ENCODE measurements at regions not wholly inside any gene's neighbourhood (a gene's known extent, or its start where the extent isn't known, plus 50 kb on each side); places are given as distances from the start of the nearest gene placed in this dataset.

DNA sequence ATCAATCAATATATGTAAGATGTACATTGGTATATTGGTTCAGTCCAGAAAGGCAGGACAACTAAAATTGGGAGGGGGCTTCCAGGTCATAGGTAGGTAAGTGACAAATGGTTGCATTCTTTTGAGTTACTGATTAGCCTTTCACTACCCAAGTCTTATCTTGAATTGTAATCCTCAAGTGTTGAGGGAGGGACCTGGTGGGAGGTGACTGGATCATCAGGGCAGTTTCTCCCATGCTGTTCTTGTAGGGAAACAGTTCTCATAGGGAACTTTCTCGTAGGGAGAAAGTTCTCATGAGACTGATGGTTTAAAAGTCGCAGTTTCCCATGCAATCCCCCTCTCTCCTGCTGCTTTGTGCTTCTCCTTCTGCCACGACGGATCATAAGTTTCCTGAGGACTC lies 809.2 kb downstream of the KCNT2 start:
- no peak for DNase-seq

DNA sequence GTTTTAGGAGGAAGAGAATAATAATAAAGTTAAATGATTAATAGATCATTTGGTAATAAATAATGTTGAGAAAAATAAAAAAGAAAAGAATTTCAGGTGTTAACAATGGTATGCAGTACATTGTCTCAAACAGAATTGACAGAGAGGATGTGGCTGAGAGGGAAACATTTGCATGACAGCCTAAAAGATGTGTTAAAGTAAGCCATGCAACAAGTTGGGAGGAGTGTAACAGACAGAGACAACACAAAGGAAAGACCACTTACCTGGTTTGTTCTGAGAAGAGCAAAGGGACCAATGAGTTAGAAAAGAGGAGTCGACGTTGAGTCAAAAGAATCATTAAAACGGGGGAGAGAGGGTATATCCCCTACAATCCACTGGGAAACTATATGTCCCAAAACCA lies 814.0 kb downstream of the KCNT2 start:
- no peak for DNase-seq

DNA sequence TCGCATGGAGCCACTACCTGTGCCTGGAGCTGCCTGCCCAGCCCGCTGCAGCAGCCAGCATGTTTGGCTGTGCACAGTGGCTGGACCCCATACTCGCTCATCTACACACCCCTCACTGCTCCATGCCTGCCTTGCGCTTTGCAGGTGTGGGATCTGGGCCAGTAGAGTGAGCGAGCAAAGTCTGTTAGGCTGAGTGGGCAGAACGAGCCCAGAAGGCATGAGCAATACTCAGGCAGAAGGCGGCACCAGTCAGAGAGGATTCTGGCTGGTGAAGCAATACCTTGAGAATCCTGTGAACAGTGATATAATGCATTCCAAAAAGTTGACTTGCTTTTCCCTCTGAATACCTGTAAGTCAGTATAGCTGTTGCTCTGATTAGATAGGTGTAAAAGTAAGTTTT lies 816.4 kb downstream of the KCNT2 start:
- no peak for DNase-seq

DNA sequence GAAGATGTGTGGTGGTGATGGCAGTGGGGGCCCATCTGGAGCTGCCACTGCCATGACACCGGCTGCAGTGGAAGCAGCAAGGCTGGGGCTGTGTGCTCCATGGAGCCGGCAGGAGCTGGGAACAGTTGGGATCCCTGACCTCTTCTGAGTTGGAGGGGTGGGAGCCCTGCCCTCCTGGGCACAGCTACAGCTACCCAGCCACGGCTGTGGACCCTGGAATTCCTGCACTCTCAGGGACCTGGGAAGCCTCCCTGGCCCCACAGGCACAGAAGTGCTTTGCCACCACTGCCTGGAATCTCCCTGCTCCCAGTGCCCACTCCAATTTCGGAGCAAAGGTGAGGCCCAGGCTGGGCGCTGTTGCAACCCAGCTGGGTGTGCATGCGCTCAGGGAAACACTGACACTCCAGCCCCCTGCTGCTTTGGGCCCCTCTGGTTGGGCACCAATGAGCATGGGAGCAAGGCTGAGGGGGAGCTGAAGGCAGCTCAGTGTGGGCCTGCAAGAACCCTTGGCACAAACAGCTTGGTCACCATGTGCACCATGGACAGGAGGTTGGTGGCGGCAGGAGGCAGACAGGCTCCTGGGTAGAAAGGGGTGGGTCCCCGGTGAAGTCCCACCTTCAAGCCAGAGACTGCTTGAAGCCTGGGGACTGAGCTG lies 817.6 kb downstream of the KCNT2 start:
- DNase-seq = no peak

DNA sequence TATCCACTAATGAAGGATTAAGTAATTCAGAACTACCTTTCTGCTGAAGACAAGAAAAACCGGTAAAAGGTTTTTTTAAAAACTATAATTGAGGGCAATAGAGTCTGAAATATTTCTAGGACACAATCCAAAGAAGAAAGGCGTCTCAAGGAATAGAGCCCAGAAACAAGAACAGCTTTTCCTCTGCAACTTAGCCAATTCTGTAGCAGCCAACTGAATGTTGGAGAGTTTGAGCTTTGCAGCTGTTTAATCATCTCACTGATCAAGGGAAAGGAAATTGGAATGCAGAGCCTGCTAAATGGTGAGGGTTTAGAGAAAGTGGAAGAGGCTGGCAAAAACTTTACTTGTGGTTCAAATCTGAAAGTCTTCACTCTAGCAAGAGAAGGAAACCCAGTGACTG lies 818.9 kb downstream of the KCNT2 start:
- no peak for DNase-seq

DNA sequence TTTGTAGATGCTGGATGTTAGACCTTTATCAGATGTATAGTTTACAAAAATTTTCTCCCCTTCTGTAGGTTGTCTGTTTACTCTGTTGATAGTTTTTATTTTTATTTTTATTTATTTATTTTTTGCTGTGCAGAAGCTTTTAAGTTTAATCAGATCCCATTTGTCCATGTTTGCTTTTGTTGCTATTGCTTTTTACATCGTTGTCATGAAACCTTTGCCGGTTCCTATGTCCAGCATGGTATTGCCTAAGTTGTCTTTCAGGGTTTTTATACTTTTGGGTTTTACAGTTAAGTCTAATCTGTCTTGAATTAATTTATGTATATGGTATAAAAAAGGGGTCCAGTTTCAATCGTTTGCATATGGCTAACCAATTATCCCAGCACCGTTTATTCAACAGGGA lies 819.5 kb downstream of the KCNT2 start:
- DNase-seq = no peak

DNA sequence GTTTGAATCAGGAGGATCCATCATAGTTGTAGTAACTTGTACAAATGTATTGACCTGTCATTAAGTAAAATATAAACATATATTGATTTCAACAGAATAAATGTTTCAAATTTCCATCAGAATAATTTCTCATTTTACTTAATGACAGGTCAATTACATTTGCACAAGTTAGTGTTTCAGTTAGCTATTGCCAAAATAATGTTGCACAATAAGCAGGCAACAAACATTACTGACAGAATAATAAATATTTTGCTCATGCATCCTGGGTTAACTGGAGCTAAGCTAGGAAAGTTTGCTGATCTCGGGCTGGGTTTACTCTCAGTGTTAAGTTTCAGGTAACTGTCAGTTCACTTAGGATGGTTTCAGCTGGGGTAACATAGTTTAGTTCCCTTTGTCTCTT lies 822.4 kb downstream of the KCNT2 start:
- no peak for DNase-seq

DNA sequence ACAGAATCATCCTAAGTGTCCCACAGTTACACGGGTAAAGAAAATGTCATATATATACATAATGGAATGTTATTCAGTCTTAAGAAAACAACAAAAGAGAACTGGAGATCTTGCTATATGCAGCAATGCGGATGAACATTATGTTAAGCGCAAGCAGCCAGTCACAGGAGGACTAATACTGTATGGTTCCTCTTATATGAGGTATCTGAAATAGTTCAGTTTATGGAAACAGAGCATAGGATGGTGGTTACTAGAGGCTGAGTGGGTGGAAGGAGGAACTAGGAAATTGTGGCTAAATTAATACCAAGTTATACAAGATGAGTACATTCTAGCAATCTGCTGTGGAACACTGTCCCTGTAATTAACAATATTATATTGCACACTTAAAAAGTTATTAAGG lies 834.3 kb downstream of the KCNT2 start:
- DNase-seq = no peak

DNA sequence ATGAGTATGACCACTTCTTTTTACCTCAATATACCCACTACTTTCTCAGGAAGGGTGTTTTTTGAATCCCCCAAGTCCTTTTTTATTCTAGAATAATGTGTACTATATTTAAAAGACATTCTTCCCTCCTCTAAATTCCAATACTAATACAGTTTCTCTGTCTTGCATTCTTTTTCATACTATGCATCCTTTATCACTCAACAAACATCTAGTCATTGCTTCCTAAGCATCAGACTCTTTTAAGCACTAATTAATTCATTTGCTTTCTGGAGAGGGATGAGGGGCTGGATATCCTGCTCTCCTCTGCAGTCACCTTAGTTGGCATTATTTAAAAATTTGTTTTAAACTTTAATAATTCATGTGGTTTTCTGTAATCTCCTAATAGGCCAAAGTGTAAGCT lies 838.8 kb downstream of the KCNT2 start:
- DNase-seq = no peak

DNA sequence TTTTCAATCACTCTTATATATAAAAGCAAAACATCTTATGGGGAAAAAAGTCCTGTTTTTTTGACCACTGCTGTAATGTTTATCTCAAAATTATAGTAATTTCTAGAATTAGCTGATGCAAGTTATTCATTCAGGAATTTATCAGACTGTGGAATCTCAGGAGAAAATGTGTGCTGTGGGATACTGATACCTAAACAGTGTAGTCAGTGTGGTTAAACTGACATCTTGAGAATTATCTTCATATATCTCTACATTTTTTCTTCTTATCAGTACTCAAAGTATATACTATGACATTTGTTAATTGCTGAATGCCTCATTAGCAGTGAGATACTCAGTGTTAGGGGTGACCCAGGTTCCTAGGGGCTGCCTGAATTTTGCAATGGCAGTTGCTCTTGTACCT lies 839.3 kb downstream of the KCNT2 start:
- no peak for DNase-seq

DNA sequence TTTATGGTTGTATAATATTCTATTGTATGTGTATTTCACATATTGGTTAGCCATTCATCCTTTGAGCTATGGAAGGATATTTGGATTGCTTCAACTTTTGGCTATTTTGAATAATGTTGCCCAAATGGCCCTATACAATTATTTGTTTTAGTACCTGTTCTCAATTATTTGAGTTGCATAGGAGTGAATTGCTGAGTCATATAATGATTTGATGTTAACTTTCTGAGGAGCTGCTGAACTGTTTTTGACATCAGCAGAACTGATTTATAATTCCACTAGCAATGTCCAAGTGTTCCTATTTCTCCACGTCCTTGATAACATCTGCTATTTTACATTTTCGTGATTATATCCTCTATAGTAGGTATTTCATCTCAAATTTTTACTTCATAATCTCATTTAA lies 839.9 kb downstream of the KCNT2 start:
- no peak for DNase-seq

DNA sequence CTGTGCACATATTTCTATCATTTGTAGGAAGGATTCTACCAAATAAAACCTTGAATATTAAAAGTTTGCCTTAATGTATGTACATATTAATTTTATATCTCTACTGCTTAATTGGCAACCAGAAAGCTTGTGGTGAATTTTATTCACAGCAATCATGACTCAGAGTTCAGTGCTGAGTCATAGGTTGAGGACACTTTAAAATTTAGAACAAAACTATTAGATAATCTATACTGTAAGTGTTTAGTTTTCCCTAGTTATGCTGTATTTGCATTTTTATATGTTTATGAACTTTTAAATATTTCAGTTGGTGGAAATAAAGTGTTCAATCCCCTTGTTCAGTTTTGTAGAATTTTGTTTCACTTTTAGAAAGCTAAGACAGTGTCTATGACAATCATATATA lies 841.5 kb downstream of the KCNT2 start:
- no peak for DNase-seq

DNA sequence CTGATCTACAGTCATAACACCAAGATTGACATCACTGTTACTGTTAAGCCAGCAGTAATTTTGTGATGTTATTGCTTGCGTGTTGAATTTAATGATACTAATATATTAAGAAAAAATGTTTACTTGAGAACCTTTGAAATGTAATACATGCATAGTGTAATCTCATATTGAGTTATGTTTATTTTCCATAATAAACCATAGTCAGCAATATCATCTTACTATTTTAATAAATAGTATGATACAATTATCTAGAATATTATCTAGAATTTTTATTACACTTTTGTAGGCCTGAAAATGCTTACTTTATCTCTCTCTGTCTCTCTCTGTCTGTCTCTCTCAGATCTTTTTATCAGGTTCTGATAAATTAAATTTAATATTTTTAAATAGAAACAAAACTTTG lies 843.1 kb downstream of the KCNT2 start:
- no peak for DNase-seq

DNA sequence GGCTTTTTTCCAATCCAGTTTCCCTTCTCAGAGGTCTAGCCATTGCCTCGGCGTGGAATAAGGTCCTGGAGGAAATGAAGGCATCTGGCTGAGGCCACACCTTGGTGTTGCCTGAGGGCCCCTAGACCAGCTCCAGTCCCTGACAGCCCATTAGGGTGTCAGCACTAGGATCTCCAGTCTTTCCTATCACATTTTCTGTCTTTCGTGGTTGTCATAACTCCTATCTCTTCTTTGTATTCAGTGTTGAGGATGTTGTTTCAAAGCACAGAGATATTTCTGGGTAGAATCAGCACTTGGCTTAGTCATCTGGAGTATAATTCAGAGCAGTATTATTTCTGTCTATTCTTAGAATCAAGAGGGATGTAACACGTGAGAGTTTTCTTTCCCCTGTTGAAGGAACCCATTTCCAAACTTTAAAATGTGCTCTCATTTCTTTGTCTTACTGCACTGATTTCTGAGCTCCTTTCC lies 844.3 kb downstream of the KCNT2 start:
- DNase-seq = no peak

DNA sequence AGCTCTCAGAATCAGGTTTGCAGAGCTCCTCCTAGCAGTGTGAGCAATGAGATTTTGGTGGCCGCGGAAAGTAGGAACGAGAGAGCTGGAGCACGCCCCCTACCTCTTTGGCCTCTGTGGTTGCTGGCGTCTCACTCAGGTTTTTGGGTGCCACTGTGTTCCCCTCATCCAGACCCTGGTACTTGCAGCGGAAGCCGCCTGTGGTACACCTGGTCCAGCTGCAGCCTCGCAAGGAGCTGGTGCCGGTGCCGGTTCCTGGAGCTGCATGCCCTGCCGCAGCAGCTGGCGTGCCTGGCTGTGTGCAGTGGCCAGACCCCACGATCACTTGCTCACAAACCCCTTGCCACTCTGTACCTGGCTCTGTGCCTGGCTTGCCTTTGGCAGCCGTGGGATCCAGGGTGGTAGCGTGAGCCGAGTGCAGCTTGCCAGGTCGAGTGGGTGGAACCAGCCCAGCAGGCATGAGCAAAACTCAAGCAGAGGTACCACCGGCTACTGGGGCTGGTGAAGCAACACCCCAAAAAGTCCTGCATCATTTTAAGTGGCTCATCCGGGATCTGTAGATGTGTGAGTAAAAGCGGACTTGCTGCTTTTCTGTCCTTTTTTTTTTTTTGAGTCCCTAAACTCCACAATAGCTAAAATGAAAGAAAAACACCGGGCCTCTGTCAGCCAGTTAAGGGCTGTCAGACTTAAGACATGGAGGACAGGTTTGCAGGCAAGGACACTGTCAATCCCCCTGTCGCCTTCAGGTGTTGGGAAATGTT lies 844.9 kb downstream of the KCNT2 start:
- no peak for DNase-seq

DNA sequence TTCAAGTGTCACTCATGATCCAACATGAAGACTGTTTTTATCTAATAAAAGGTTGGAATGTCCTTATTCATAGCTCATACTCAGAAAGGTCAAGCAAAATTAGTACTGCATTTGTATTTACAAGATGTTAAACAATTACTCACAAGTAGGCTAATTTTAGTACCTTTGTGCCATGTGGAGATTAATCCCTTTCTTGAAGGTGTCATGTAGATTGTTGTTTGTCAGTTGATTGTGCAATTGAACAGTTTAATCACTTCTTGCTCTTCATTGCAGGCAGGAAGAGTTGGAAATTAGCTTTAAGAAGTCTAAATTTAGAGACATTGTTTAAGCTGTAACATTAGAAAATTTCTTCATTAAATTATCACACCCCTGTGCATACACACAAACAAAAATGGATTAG lies 847.1 kb downstream of the KCNT2 start:
- no peak for DNase-seq

DNA sequence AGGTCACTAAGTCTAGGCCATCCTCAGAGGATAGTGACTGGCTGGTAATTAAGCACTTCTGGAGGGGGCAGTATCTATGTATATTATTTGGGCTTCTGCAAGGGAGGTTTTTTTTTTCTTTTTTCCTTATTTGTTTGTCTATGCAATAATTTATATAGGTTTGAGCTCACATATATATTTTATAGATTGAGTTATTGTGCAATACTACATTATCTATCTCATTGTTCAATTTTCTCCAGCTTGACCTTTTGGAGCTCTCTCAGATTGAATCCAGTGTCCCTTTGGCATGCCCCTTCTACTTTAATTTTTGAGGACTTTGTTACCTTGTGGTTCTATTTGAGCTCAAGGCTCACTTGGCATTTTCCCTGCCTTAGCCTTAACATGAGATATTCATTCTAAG lies 852.1 kb downstream of the KCNT2 start:
- DNase-seq = no peak

DNA sequence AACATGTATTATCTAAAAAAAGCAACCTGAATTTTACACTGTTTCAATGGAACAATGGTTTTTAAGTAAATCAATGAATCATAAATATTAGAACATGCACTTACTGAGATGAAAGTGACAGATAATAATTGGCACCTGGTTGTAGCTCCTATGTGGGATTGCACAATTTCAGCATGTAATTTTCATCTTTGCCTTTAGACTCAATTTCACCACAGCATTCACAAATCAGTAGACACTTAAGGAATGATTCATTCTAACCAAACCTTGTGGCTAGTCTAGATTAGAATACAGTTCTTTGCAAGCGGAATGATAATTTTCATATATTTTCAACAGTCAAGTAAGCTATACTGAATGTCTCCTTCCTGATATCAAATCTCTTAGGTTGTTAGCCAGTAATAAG lies 853.4 kb downstream of the KCNT2 start:
- DNase-seq = no peak

DNA sequence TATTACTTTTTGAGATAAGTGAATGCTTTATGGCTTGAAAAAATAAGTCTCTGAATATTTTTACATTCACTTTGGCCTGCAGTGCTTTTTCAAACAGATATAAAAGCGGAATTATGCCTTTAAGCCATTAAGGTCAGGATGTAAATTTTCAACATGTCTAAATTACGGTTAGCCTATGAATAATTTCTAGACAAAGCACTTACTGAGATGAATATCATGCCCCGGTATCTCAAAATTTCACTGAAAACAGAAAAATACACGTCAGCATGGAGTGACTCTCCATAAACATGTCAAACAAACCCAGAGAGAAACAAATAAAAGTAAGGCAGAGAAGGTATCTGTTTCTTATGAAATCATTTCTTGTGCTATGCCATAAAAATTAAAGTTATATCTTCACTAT lies 853.9 kb downstream of the KCNT2 start:
- DNase-seq = no peak

DNA sequence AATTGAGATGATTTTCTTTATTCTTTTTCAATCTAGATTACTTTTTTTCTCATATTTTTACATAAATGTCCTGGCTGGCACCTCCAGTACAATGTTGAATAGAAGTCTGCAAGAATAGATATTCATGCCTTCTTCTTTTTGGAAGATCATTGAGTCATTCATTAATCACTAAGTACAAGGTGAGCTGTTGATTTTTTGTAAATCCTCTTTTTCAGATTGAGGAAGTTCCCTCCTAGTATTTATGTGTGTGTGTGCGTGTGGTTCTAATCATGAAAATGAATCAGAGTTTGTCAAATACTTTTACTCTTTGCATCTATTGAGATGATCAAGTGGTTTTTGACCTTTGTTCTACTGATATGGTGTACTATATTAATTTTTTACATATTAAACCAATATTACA lies 859.3 kb downstream of the KCNT2 start:
- DNase-seq = no peak

DNA sequence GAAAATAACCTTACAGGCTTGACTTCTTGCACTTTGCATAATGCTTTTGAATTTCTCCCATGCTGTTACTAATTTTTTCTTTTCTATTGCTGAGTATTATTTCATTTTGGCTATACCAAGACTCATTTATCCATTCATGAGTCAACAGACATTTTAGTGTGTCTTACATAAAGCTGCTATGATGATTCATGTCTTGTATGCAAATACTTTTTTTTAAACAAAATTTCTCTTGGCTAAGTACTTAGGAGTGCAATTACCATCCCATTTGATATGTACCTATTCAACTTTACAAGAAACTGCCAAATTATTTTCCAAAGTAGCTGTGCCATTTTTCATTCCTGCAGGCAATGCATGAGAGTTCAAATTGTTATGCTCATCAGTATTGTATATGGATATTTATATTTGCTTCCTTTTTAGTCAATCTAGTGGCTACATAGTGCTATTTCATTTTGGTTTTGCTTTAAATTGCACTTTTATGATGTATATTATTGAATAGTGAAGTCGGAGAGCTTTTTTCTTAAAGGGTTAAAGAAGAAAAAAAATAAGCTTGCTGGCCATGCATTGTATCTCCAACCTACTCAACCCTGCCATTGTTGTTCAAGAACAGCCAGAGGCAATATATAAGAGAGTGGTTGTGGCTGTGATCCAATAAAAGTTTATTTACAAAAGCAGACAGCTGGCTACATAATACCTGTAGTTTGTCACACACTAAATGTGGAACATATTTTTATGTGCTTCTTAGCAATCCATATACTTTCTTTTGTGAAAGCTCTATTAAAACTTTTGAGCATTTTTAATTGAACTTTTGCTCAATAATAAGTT lies 862.8 kb downstream of the KCNT2 start:
- DNase-seq = no peak

DNA sequence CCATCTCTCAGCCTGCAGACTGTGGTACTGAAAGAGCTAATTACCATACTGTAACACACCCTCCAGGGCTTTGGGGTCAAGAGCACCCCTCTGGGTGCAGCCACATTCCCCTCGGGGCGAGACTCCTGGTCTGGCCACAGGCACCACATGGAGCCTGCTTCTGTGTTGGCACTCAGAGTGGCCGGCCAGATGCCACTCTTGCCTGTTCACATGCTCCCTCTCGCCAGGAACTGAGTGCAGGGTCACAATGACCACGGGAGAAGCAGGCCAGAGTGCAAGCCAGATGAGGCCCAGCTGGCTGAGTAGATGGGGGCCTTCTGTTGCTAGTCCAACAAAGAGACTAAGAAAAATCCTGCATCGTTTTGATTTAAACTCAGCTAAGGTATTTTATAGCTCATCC lies 864.0 kb downstream of the KCNT2 start:
- no peak for DNase-seq

DNA sequence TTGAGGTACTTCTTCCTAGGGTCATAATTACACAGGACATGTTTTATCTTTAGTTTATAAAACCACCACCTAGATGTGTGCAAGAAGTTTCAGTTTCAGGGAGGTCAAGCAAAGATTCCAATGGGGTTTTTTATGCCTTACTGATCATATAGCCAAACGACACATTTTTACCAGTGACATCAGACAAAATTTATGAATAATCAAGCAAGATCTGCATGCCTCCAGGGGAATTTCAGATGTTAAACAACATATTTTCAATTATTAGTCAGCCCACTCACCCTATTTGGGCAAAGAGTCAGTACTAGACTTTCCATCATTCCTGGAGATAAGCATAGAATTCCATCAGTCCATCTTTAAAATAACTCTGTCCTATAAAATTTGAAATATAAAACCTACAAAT lies 867.4 kb downstream of the KCNT2 start:
- DNase-seq = no peak

All from activated T-cell treated with anti-CD3 and anti-CD28 coated beads for 4 hours (primary cell).